ENCODE measurements at regions not wholly inside any gene's neighbourhood (a gene's known extent, or its start where the extent isn't known, plus 50 kb on each side); places are given as distances from the start of the nearest gene placed in this dataset.

GRCh38 chr5:54908774-54909525 lies 76.4 kb downstream of the ESM1 start:
- no peak for TF ChIP-seq CTCF (IDR thresholded peaks at IDR 0.05)
- H3K27ac ChIP-seq: no peak overlapping the region
- H3K4me3 ChIP-seq: no peak overlapping the region
- no peak for DNase-seq (ENCODE audit: low spot score)

GRCh38 chr5:54905942-54906537 lies 79.4 kb downstream of the ESM1 start:
- no peak for DNase-seq (ENCODE audit: low spot score)
- H3K4me3 ChIP-seq: no peak overlapping the region
- TF ChIP-seq CTCF (IDR thresholded peaks at IDR 0.05): peak; percentile 32

GRCh38 chr5:54905246-54905795 lies 80.1 kb downstream of the ESM1 start:
- no peak for TF ChIP-seq CTCF (IDR thresholded peaks at IDR 0.05)

More at GRCh38 chr5:54905942-54906537, 79.4 kb downstream of the ESM1 start:
- no peak overlapping the region for H3K27ac ChIP-seq

GRCh38 chr5:54904425-54904824 lies 81.0 kb downstream of the ESM1 start:
- TF ChIP-seq CTCF (IDR thresholded peaks at IDR 0.05): no peak
- no peak overlapping the region for H3K27ac ChIP-seq
- no peak overlapping the region for H3K4me3 ChIP-seq
- no peak for DNase-seq (ENCODE audit: low spot score)

More at GRCh38 chr5:54905246-54905795, 80.1 kb downstream of the ESM1 start:
- no peak overlapping the region for H3K4me3 ChIP-seq
- no peak for DNase-seq (ENCODE audit: low spot score)
- H3K27ac ChIP-seq: no peak overlapping the region

- no peak overlapping the region for H3K4me3 ChIP-seq
- DNase-seq (ENCODE audit: low spot score): no peak
- no peak for TF ChIP-seq CTCF (IDR thresholded peaks at IDR 0.05)
- H3K27ac ChIP-seq: no peak overlapping the region
Observed at GRCh38 chr5:54902791-54903473, 82.5 kb downstream of the ESM1 start.

- no peak for TF ChIP-seq CTCF (IDR thresholded peaks at IDR 0.05)
- Histone ChIP-seq H3K27ac (peak overlapping the region in 1 of 2 donors; percentile 26), H3K4me3 (no peak overlapping the region)
- DNase-seq (ENCODE audit: low spot score): no peak
Observed at GRCh38 chr5:54900984-54901725, 84.2 kb downstream of the ESM1 start.
